ENCODE measurements at regions not wholly inside any gene's neighbourhood (a gene's known extent, or its start where the extent isn't known, plus 50 kb on each side); places are given as distances from the start of the nearest gene placed in this dataset.
"Not testable (repeated sequence)": the region's sequence is repeated elsewhere in the genome, so short reads cannot be mapped to it uniquely, and the experiment has no call there.

- no peak for DNase-seq (ENCODE audit: low read depth, low spot score)
- no peak overlapping the region for H3K27ac ChIP-seq
Observed at GRCh38 chr13:65347420-65348030, 1882.6 kb downstream of the PCDH9 start.

GRCh38 chr13:65343898-65344663, 1886.1 kb downstream of the PCDH9 start:
- no peak for DNase-seq (ENCODE audit: low read depth, low spot score)
- H3K27ac ChIP-seq: no peak overlapping the region

- DNase-seq (ENCODE audit: low read depth, low spot score): no peak
- H3K27ac ChIP-seq: no peak overlapping the region
Observed at GRCh38 chr13:65342541-65343337, 1887.4 kb downstream of the PCDH9 start.

- H3K27ac ChIP-seq: no peak overlapping the region
- DNase-seq (ENCODE audit: low read depth, low spot score): no peak
Observed at GRCh38 chr13:65339241-65339640, 1890.9 kb downstream of the PCDH9 start.

GRCh38 chr13:65336916-65337315, 1893.2 kb downstream of the PCDH9 start:
- no peak for DNase-seq (ENCODE audit: low read depth, low spot score)
- H3K27ac ChIP-seq: no peak overlapping the region

- no peak for DNase-seq (ENCODE audit: low read depth, low spot score)
- no peak overlapping the region for H3K27ac ChIP-seq
Observed at GRCh38 chr13:65336087-65336749, 1893.9 kb downstream of the PCDH9 start.

- no peak overlapping the region for H3K27ac ChIP-seq
- DNase-seq (ENCODE audit: low read depth, low spot score): no peak
Observed at GRCh38 chr13:65330691-65331090, 1899.4 kb downstream of the PCDH9 start.

GRCh38 chr13:65330287-65330686, 1899.8 kb downstream of the PCDH9 start:
- H3K27ac ChIP-seq: no peak overlapping the region
- DNase-seq (ENCODE audit: low read depth, low spot score): no peak

GRCh38 chr13:65323192-65323591, 1906.9 kb downstream of the PCDH9 start:
- not testable (repeated sequence) for H3K27ac ChIP-seq; DNase-seq (ENCODE audit: low read depth, low spot score)

GRCh38 chr13:65321423-65321822, 1908.7 kb downstream of the PCDH9 start:
- DNase-seq (ENCODE audit: low read depth, low spot score); H3K27ac ChIP-seq: not testable (repeated sequence)

- no peak for DNase-seq (ENCODE audit: low read depth, low spot score)
- H3K27ac ChIP-seq: no peak overlapping the region
Observed at GRCh38 chr13:65314008-65314407, 1916.1 kb downstream of the PCDH9 start.

- DNase-seq (ENCODE audit: low read depth, low spot score): no peak
- no peak overlapping the region for H3K27ac ChIP-seq
Observed at GRCh38 chr13:65310663-65311328, 1919.3 kb downstream of the PCDH9 start.

GRCh38 chr13:65309906-65310305, 1920.2 kb downstream of the PCDH9 start:
- H3K27ac ChIP-seq: no peak overlapping the region

GRCh38 chr13:65308729-65309128, 1921.4 kb downstream of the PCDH9 start:
- not testable (repeated sequence) for DNase-seq (ENCODE audit: low read depth, low spot score); H3K27ac ChIP-seq

More at GRCh38 chr13:65309906-65310305, 1920.2 kb downstream of the PCDH9 start:
- DNase-seq (ENCODE audit: low read depth, low spot score): no peak

GRCh38 chr13:65307056-65307455, 1923.1 kb downstream of the PCDH9 start:
- no peak for DNase-seq (ENCODE audit: low read depth, low spot score)
- no peak overlapping the region for H3K27ac ChIP-seq

- no peak overlapping the region for H3K27ac ChIP-seq
- no peak for DNase-seq (ENCODE audit: low read depth, low spot score)
Observed at GRCh38 chr13:65302691-65303090, 1927.4 kb downstream of the PCDH9 start.

- no peak overlapping the region for H3K27ac ChIP-seq
- DNase-seq (ENCODE audit: low read depth, low spot score): no peak
Observed at GRCh38 chr13:65301506-65301905, 1928.6 kb downstream of the PCDH9 start.

- no peak for DNase-seq (ENCODE audit: low read depth, low spot score)
- no peak overlapping the region for H3K27ac ChIP-seq
Observed at GRCh38 chr13:65300220-65300619, 1929.9 kb downstream of the PCDH9 start.

- H3K27ac ChIP-seq: no peak overlapping the region
- DNase-seq (ENCODE audit: low read depth, low spot score): no peak
Observed at GRCh38 chr13:65293530-65294198, 1936.5 kb downstream of the PCDH9 start.
